ENCODE measurements at regions not wholly inside any gene's neighbourhood (a gene's known extent, or its start where the extent isn't known, plus 50 kb on each side); places are given as distances from the start of the nearest gene placed in this dataset.

- H3K36me3 Mint-ChIP-seq (ENCODE audit: insufficient read depth in 1 of 3, low read depth in 3 of 3), result no peaks in the 10 kb centered on the region
- no peak overlapping the region for H3K27ac ChIP-seq (ENCODE audit: insufficient read length, low read depth, low read length)
Measured at GRCh38 chr1:234942879-234943506, 185.6 kb downstream of the TOMM20 start.

More at GRCh38 chr1:234942879-234943506, 185.6 kb downstream of the TOMM20 start:
- H3K9ac ChIP-seq (ENCODE audit: extremely low read depth, insufficient read length, low read length), result no peak overlapping the region
- TF ChIP-seq, protein P1, sequence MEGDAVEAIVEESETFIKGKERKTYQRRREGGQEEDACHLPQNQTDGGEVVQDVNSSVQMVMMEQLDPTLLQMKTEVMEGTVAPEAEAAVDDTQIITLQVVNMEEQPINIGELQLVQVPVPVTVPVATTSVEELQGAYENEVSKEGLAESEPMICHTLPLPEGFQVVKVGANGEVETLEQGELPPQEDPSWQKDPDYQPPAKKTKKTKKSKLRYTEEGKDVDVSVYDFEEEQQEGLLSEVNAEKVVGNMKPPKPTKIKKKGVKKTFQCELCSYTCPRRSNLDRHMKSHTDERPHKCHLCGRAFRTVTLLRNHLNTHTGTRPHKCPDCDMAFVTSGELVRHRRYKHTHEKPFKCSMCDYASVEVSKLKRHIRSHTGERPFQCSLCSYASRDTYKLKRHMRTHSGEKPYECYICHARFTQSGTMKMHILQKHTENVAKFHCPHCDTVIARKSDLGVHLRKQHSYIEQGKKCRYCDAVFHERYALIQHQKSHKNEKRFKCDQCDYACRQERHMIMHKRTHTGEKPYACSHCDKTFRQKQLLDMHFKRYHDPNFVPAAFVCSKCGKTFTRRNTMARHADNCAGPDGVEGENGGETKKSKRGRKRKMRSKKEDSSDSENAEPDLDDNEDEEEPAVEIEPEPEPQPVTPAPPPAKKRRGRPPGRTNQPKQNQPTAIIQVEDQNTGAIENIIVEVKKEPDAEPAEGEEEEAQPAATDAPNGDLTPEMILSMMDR (conservative IDR thresholded peaks at IDR 0.05), result no peak
- H3K27ac Mint-ChIP-seq, result no peak overlapping the region
- H2AK5ac ChIP-seq (ENCODE audit: insufficient read length, low read length), result no peak overlapping the region
- H2BK12ac ChIP-seq (ENCODE audit: insufficient read length, low read depth, low read length), result no peak overlapping the region
- DNase-seq, result no peak
- H4K5ac ChIP-seq (ENCODE audit: insufficient read length, low read depth, low read length), result no peak overlapping the region
- no peak overlapping the region for H2AFZ ChIP-seq (ENCODE audit: low read length)
- H3K56ac ChIP-seq (ENCODE audit: insufficient read length, low read depth, low read length), result no peak overlapping the region
- no peaks in the 10 kb centered on the region for H3K79me2 ChIP-seq (ENCODE audit: insufficient read depth, low read length)
- 0 out of 4 replicates have a peak, but pooled peaks cover 0 to 7% of the 10 kb centered on the region in 2 experiments for H3K4me1 Mint-ChIP-seq
- H2BK20ac ChIP-seq (ENCODE audit: low read depth, low read length, poor library complexity, severe bottlenecking), result no peak overlapping the region
- no peak overlapping the region for H3K4ac ChIP-seq (ENCODE audit: low read depth, low read length)
- no peak overlapping the region for H2BK120ac ChIP-seq (ENCODE audit: low read depth, low read length, poor library complexity, severe bottlenecking)
- peaks cover 3% of the 10 kb centered on the region; the same call in 1 of the 2 replicates for H3K4me1 ChIP-seq (ENCODE audit: insufficient read depth, low read length)
- no peaks in the 10 kb centered on the region for H4K20me1 ChIP-seq (ENCODE audit: control insufficient read depth, insufficient read depth, insufficient read length)
- H3K27me3 ChIP-seq (ENCODE audit: insufficient read depth, low read length), result no peaks in the 10 kb centered on the region
- H3K23me2 ChIP-seq (ENCODE audit: insufficient read length, low read depth, low read length, poor library complexity, severe bottlenecking), result no peaks in the 10 kb centered on the region
- H3K14ac ChIP-seq (ENCODE audit: insufficient read depth, low read length), result no peak overlapping the region
- H3K4me3 Mint-ChIP-seq, result no peak overlapping the region
- peaks cover 0 to 3% of the 10 kb centered on the region in 2 experiments; a peak in 1 of 5 replicates for H3K9me3 Mint-ChIP-seq
- no peak overlapping the region for H3T11ph ChIP-seq (ENCODE audit: low read length)
- no peaks in the 10 kb centered on the region for H3K79me1 ChIP-seq (ENCODE audit: insufficient read depth, low read depth, low read length, poor library complexity, severe bottlenecking)
- H2BK5ac ChIP-seq (ENCODE audit: insufficient read length, low read length), result no peak overlapping the region
- H3K4me2 ChIP-seq (ENCODE audit: insufficient read depth, insufficient read length, low read length), result no peak overlapping the region
- no peak overlapping the region for H3K18ac ChIP-seq (ENCODE audit: insufficient read length, low read depth, low read length)
- H4K91ac ChIP-seq (ENCODE audit: insufficient read length, low read depth, low read length), result no peak overlapping the region
- H2BK15ac ChIP-seq (ENCODE audit: low read depth, low read length), result no peak overlapping the region
- no peaks in the 10 kb centered on the region; the same call in 1 of the 2 replicates for H3K27me3 Mint-ChIP-seq (ENCODE audit: low read depth)
- no peak overlapping the region for H4K8ac ChIP-seq (replicated peaks; ENCODE audit: insufficient read length, low read depth, low read length)
- WGBS (ENCODE audit: extremely low coverage, insufficient read length, low lambda C conversion rate), result no CpG with 5 or more reads among the region's 5 CpGs
- H3K9me3 ChIP-seq (ENCODE audit: control insufficient read depth, low read depth, low read length), result no peaks in the 10 kb centered on the region
- no peak overlapping the region for H3K23ac ChIP-seq (ENCODE audit: insufficient read length, low read depth, low read length)

Data from H9 (cell line).